ENCODE measurements at regions not wholly inside any gene's neighbourhood (a gene's known extent, or its start where the extent isn't known, plus 50 kb on each side); places are given as distances from the start of the nearest gene placed in this dataset.

DNA sequence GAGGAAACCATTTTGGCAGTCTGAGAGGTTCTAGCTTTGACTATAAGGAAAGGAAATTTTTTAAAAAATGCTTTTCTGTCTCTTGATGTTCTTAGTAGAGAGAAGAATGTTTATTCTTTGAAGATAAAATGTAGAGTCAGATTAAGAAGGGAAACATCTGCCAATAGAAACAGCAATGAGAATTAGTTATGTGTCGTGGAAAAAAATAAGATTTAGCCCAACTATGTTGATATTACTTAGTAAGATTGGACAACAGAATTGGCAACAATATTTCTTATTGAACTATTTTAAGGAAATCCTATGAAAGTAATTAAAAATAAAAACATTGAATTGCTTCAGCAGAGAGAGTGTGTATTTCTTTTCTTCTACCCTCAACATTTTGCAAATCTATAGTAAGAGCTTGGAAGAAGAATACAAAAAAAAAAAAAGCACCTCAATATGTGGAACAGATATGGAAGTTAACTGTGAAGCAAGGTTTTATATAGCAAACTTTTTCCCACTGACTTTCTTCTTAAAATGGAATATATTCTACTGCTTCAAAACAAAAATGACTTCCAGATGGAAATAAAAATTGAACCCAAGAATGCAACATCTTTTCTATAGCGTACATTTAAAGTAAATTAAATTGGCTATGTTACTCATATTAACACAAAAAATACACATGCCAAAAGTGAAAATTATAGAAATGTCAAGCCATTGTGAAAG is 177.9 kb downstream of the FAM124B start:
- Histone ChIP-seq H3K9me3 (ENCODE audit: low read depth) (no peaks in the 10 kb centered on the region), H3K36me3 (replicated peaks; ENCODE audit: insufficient read depth, low read depth) (no peaks in the 10 kb centered on the region), H3K4me3 (no peak overlapping the region), H3K27me3 (no peaks in the 10 kb centered on the region), H3K4me2 (no peak overlapping the region), H3K4me1 (ENCODE audit: insufficient read depth) (peaks cover 9% of the 10 kb centered on the region), H3K9me2 (replicated peaks; ENCODE audit: insufficient read depth) (no peaks in the 10 kb centered on the region), H2AFZ (no peak overlapping the region), H3K79me2 (no peaks in the 10 kb centered on the region), H4K20me1 (ENCODE audit: insufficient read depth, poor library complexity, severe bottlenecking) (no peaks in the 10 kb centered on the region), H3K27ac (no peak overlapping the region)
- DNase-seq (ENCODE audit: low spot score), result no peak
- WGBS (ENCODE audit: low lambda C conversion rate, missing lambda C conversion rate), result 75% methylated on average over 2 of the region's 2 CpGs
- TF ChIP-seq, protein P1, sequence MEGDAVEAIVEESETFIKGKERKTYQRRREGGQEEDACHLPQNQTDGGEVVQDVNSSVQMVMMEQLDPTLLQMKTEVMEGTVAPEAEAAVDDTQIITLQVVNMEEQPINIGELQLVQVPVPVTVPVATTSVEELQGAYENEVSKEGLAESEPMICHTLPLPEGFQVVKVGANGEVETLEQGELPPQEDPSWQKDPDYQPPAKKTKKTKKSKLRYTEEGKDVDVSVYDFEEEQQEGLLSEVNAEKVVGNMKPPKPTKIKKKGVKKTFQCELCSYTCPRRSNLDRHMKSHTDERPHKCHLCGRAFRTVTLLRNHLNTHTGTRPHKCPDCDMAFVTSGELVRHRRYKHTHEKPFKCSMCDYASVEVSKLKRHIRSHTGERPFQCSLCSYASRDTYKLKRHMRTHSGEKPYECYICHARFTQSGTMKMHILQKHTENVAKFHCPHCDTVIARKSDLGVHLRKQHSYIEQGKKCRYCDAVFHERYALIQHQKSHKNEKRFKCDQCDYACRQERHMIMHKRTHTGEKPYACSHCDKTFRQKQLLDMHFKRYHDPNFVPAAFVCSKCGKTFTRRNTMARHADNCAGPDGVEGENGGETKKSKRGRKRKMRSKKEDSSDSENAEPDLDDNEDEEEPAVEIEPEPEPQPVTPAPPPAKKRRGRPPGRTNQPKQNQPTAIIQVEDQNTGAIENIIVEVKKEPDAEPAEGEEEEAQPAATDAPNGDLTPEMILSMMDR (IDR thresholded peaks at IDR 0.05; ENCODE audit: poor library complexity), result no peak
- no peak for TF ChIP-seq EZH2phosphoT487 (IDR thresholded peaks at IDR 0.05; ENCODE audit: low read depth, severe bottlenecking, unreplicated experiment)
- no peak for TF ChIP-seq EZH2 (IDR thresholded peaks at IDR 0.05; ENCODE audit: borderline replicate concordance)

DNA sequence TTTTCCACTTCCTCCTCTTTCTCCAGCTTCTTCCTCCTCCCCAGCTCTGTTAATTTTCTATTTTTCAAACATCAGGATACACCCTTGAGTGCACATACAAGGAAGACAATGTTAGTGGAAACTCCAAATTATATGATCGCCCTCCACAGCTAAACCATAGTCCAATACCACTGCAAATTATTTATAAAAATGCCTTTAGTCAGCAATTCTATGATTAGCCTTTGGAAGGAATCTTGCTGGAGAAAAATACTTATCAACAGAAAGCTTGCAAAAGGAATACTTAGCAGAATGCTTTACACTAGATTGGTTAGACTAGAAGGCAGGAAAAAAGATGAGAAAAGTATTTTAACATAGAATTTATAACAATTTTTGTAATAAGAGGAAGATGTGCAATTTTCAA is 178.9 kb downstream of the FAM124B start:
- Histone ChIP-seq H3K79me2 (no peaks in the 10 kb centered on the region), H3K4me3 (no peak overlapping the region), H3K27ac (no peak overlapping the region), H3K4me1 (ENCODE audit: insufficient read depth) (peaks cover 9% of the 10 kb centered on the region), H2AFZ (peak overlapping the region; percentile 3), H4K20me1 (ENCODE audit: insufficient read depth, poor library complexity, severe bottlenecking) (no peaks in the 10 kb centered on the region), H3K9me2 (replicated peaks; ENCODE audit: insufficient read depth) (no peaks in the 10 kb centered on the region), H3K36me3 (replicated peaks; ENCODE audit: insufficient read depth, low read depth) (no peaks in the 10 kb centered on the region), H3K4me2 (no peak overlapping the region), H3K27me3 (no peaks in the 10 kb centered on the region), H3K9me3 (ENCODE audit: low read depth) (no peaks in the 10 kb centered on the region)
- WGBS (ENCODE audit: low lambda C conversion rate, missing lambda C conversion rate), result 0% methylated on average over 1 of the region's 1 CpG
- TF ChIP-seq, protein P1 (IDR thresholded peaks at IDR 0.05; ENCODE audit: poor library complexity), result no peak
- TF ChIP-seq EZH2 (IDR thresholded peaks at IDR 0.05; ENCODE audit: borderline replicate concordance), result no peak
- no peak for TF ChIP-seq EZH2phosphoT487 (IDR thresholded peaks at IDR 0.05; ENCODE audit: low read depth, severe bottlenecking, unreplicated experiment)
- DNase-seq (ENCODE audit: low spot score), result no peak

DNA sequence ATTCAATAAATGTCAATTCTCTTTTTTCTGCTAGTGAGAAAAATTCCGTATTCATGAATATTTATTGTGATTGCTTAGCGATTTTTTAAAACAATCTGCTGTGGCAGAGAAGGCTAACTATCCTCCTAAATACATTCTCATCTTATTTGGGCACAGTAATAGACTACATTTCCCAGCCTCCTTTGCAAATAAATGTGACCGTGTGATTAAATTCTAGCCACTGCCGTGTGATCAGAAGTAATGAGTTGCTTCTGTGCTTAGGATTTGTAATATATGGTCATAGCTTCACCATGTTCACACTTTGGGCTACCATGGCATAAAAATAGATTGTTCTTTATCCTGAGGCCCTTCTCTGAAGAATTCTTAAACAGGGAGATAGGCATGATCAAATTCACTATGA is 179.6 kb downstream of the FAM124B start:
- no peaks in the 10 kb centered on the region for H3K79me2 ChIP-seq
- H3K36me3 ChIP-seq (replicated peaks; ENCODE audit: insufficient read depth, low read depth), result no peaks in the 10 kb centered on the region
- H3K27me3 ChIP-seq, result no peaks in the 10 kb centered on the region
- H3K9me3 ChIP-seq (ENCODE audit: low read depth), result no peaks in the 10 kb centered on the region
- peaks cover 9% of the 10 kb centered on the region for H3K4me1 ChIP-seq (ENCODE audit: insufficient read depth)
- H3K9me2 ChIP-seq (replicated peaks; ENCODE audit: insufficient read depth), result no peaks in the 10 kb centered on the region
- H3K27ac ChIP-seq, result no peak overlapping the region
- no peak overlapping the region for H3K4me2 ChIP-seq
- no peak for DNase-seq (ENCODE audit: low spot score)
- H2AFZ ChIP-seq, result peak overlapping the region; percentile 3
- H4K20me1 ChIP-seq (ENCODE audit: insufficient read depth, poor library complexity, severe bottlenecking), result no peaks in the 10 kb centered on the region
- TF ChIP-seq EZH2phosphoT487 (IDR thresholded peaks at IDR 0.05; ENCODE audit: low read depth, severe bottlenecking, unreplicated experiment), result no peak
- TF ChIP-seq, protein P1 (IDR thresholded peaks at IDR 0.05; ENCODE audit: poor library complexity), result no peak
- no peak for TF ChIP-seq EZH2 (IDR thresholded peaks at IDR 0.05; ENCODE audit: borderline replicate concordance)
- H3K4me3 ChIP-seq, result no peak overlapping the region
- 47% methylated on average over 4 of the region's 4 CpGs for WGBS (ENCODE audit: low lambda C conversion rate, missing lambda C conversion rate)

All from hepatocyte (in vitro differentiated cells).